Osteoblast (primary cell): ENCODE measurements at regions not wholly inside any gene's neighbourhood (a gene's known extent, or its start where the extent isn't known, plus 50 kb on each side); places are given as distances from the start of the nearest gene placed in this dataset.

ENCODE experiments used
- DNase-seq: peaks from one replicate; pipeline ENCODE4 v3.0.0; 2011; ENCODE audit warnings: low spot score, mixed read lengths; ENCODE audit not compliant: insufficient read length; ENCODE audit errors: missing footprints
- H2AFZ ChIP-seq: 2 replicates; pipeline ENCODE4 v1.6.0; 2011; ENCODE audit warnings: mild to moderate bottlenecking, low read length
- H3K27ac ChIP-seq: 2 replicates; pipeline ENCODE4 v1.5.1; 2011; ENCODE audit warnings: mild to moderate bottlenecking, low read depth, low read length, moderate library complexity
- H3K27me3 ChIP-seq: 2 replicates; pipeline ENCODE4 v1.6.0; 2012; ENCODE audit warnings: mild to moderate bottlenecking, control low read depth, inconsistent platforms, low read length, moderate library complexity; ENCODE audit not compliant: insufficient read depth
- H3K36me3 ChIP-seq: 2 replicates; pipeline ENCODE4 v1.5.1; 2011; ENCODE audit warnings: mild to moderate bottlenecking, low read length, control low read depth, moderate library complexity; ENCODE audit not compliant: insufficient read depth
- H3K4me1 ChIP-seq: 2 replicates; pipeline ENCODE4 v1.5.1; 2011; ENCODE audit warnings: mild to moderate bottlenecking, low read length, control low read depth, moderate library complexity; ENCODE audit not compliant: insufficient read depth
- H3K4me2 ChIP-seq: 2 replicates; pipeline ENCODE4 v1.6.0; 2011; ENCODE audit warnings: mild to moderate bottlenecking, low read length; ENCODE audit not compliant: insufficient read depth
- H3K4me3 ChIP-seq: fragments of 200-600 bp; sonication (generic); 3 replicates; pipeline ENCODE4 v1.5.1; 2012; ENCODE audit warnings: mild to moderate bottlenecking, low read length, inconsistent platforms; ENCODE audit not compliant: insufficient read depth
- H3K79me2 ChIP-seq: 2 replicates; pipeline ENCODE4 v1.6.0; 2012; ENCODE audit warnings: mild to moderate bottlenecking, low read length, control low read depth, inconsistent platforms; ENCODE audit not compliant: insufficient read depth
- H3K9me3 ChIP-seq: 2 replicates; pipeline ENCODE4 v1.5.1; 2011; ENCODE audit warnings: low read depth, low read length, control low read depth
- H4K20me1 ChIP-seq: 2 replicates; pipeline ENCODE4 v1.6.0; 2012; ENCODE audit warnings: mild to moderate bottlenecking, low read length, control low read depth; ENCODE audit not compliant: insufficient read depth
- CTCF ChIP-seq: IDR thresholded peaks from 2 replicates; pipeline ENCODE4 v1.5.1; 2011; ENCODE audit warnings: mild to moderate bottlenecking, low read depth, low read length, moderate library complexity; ENCODE audit errors: extremely low read depth

- Histone ChIP-seq H2AFZ (no peak overlapping the region), H3K9me3 (no peaks in the 10 kb centered on the region), H3K4me1 (no peaks in the 10 kb centered on the region), H3K27ac (no peak overlapping the region), H3K4me3 (no peak overlapping the region), H3K4me2 (no peak overlapping the region), H3K79me2 (no peaks in the 10 kb centered on the region), H4K20me1 (no peaks in the 10 kb centered on the region), H3K27me3 (no peaks in the 10 kb centered on the region), H3K36me3 (no peaks in the 10 kb centered on the region)
- no peak for TF ChIP-seq CTCF
- no peak for DNase-seq
Measured at GRCh38 chr18:28826107-28826506, 649.2 kb upstream of the CDH2 start.

- H3K27ac ChIP-seq = no peak overlapping the region
Measured at GRCh38 chr18:28824183-28824574, 647.2 kb upstream of the CDH2 start.

GRCh38 chr18:28823506-28824182, 646.7 kb upstream of the CDH2 start:
- H3K4me1 ChIP-seq = no peaks in the 10 kb centered on the region
- H3K4me3 ChIP-seq = no peak overlapping the region
- no peak for DNase-seq
- H3K9me3 ChIP-seq = no peaks in the 10 kb centered on the region
- no peak overlapping the region for H3K4me2 ChIP-seq
- H3K79me2 ChIP-seq = no peaks in the 10 kb centered on the region
- no peak for TF ChIP-seq CTCF
- no peaks in the 10 kb centered on the region for H3K36me3 ChIP-seq
- H4K20me1 ChIP-seq = no peaks in the 10 kb centered on the region
- no peak overlapping the region for H2AFZ ChIP-seq
- no peak overlapping the region for H3K27ac ChIP-seq
- H3K27me3 ChIP-seq = no peaks in the 10 kb centered on the region

More at GRCh38 chr18:28824183-28824574, 647.2 kb upstream of the CDH2 start:
- TF ChIP-seq CTCF = no peak
- no peaks in the 10 kb centered on the region for H3K36me3 ChIP-seq
- H3K27me3 ChIP-seq = no peaks in the 10 kb centered on the region
- peak overlapping the region; percentile 16 for H2AFZ ChIP-seq
- H4K20me1 ChIP-seq = no peaks in the 10 kb centered on the region
- no peaks in the 10 kb centered on the region for H3K79me2 ChIP-seq
- no peaks in the 10 kb centered on the region for H3K9me3 ChIP-seq
- no peak overlapping the region for H3K4me3 ChIP-seq
- no peaks in the 10 kb centered on the region for H3K4me1 ChIP-seq
- no peak for DNase-seq
- H3K4me2 ChIP-seq = no peak overlapping the region

- no peak overlapping the region for H2AFZ ChIP-seq
- no peaks in the 10 kb centered on the region for H3K79me2 ChIP-seq
- H3K4me1 ChIP-seq = no peaks in the 10 kb centered on the region
- H3K9me3 ChIP-seq = no peaks in the 10 kb centered on the region
- no peaks in the 10 kb centered on the region for H4K20me1 ChIP-seq
- no peak overlapping the region for H3K27ac ChIP-seq
- TF ChIP-seq CTCF = no peak
- H3K27me3 ChIP-seq = no peaks in the 10 kb centered on the region
- H3K4me2 ChIP-seq = no peak overlapping the region
- no peak overlapping the region for H3K4me3 ChIP-seq
- DNase-seq = no peak
- no peaks in the 10 kb centered on the region for H3K36me3 ChIP-seq
Measured at GRCh38 chr18:28820353-28820752, 643.4 kb upstream of the CDH2 start.
